ENCODE measurements at regions not wholly inside any gene's neighbourhood (a gene's known extent, or its start where the extent isn't known, plus 50 kb on each side); places are given as distances from the start of the nearest gene placed in this dataset.
"Not testable (repeated sequence)": the region's sequence is repeated elsewhere in the genome, so short reads cannot be mapped to it uniquely, and the experiment has no call there.

GRCh38 chr2:189318761-189319160, 122.5 kb upstream of the WDR75 start:
- no peak for DNase-seq

- not testable (repeated sequence) for DNase-seq
These were observed 121.8 kb upstream of the WDR75 start for GRCh38 chr2:189319424-189319823.

GRCh38 chr2:189327879-189328847, 113.1 kb upstream of the WDR75 start:
- DNase-seq = no peak

- no peak for DNase-seq
These were observed 112.4 kb upstream of the WDR75 start for GRCh38 chr2:189328848-189329245.

GRCh38 chr2:189336276-189336975, 104.8 kb upstream of the WDR75 start:
- DNase-seq = no peak

GRCh38 chr2:189337656-189338055, 103.6 kb upstream of the WDR75 start:
- no peak for DNase-seq

- DNase-seq = no peak
These were observed 103.2 kb upstream of the WDR75 start for GRCh38 chr2:189338115-189338514.

GRCh38 chr2:189341077-189341476, 100.2 kb upstream of the WDR75 start:
- no peak for DNase-seq

- DNase-seq = no peak
These were observed 97.2 kb upstream of the WDR75 start for GRCh38 chr2:189344043-189344442.

- DNase-seq = peak; percentile 9 to 32
These were observed 93.7 kb upstream of the WDR75 start for GRCh38 chr2:189347540-189347939.

- DNase-seq = peak; percentile 4 to 5
These were observed 92.9 kb upstream of the WDR75 start for GRCh38 chr2:189348369-189348768.

- no peak for DNase-seq
These were observed 90.6 kb upstream of the WDR75 start for GRCh38 chr2:189350540-189351209.

GRCh38 chr2:189351933-189352332, 89.3 kb upstream of the WDR75 start:
- not testable (repeated sequence) for DNase-seq

- not testable (repeated sequence) for DNase-seq
These were observed 83.9 kb upstream of the WDR75 start for GRCh38 chr2:189357375-189357774.

GRCh38 chr2:189360861-189361260, 80.4 kb upstream of the WDR75 start:
- no peak for DNase-seq

- no peak for DNase-seq
These were observed 79.0 kb upstream of the WDR75 start for GRCh38 chr2:189362283-189362682.

GRCh38 chr2:189363559-189363958, 77.7 kb upstream of the WDR75 start:
- DNase-seq = peak in 1 of 2 experiments; percentile 22

GRCh38 chr2:189364607-189365006, 76.7 kb upstream of the WDR75 start:
- DNase-seq = no peak

GRCh38 chr2:189366349-189366748, 74.9 kb upstream of the WDR75 start:
- no peak for DNase-seq

GRCh38 chr2:189367343-189367742, 73.9 kb upstream of the WDR75 start:
- no peak for DNase-seq

GRCh38 chr2:189369566-189369965, 71.7 kb upstream of the WDR75 start:
- DNase-seq = no peak

GRCh38 chr2:189370719-189371118, 70.6 kb upstream of the WDR75 start:
- no peak for DNase-seq

GRCh38 chr2:189372688-189373257, 68.5 kb upstream of the WDR75 start:
- no peak for DNase-seq
